Smooth muscle cell (in vitro differentiated cells): ENCODE measurements at regions not wholly inside any gene's neighbourhood (a gene's known extent, or its start where the extent isn't known, plus 50 kb on each side); places are given as distances from the start of the nearest gene placed in this dataset.

ENCODE experiments used
- DNase-seq: peaks from one replicate; lab custom pipeline; 2025; ENCODE audit not compliant: unreplicated experiment; lab: John Stamatoyannopoulos, UW
- H2AFZ ChIP-seq: fragments of 200-600 bp; sonication (generic); 2 replicates; pipeline ENCODE4 v1.6.0; 2016; ENCODE audit warnings: antibody characterized with exemption, low read depth, mild to moderate bottlenecking
- H3F3A ChIP-seq: fragments of 200-600 bp; sonication (generic); 2 replicates; pipeline ENCODE4 v1.6.0; 2017; ENCODE audit warnings: antibody characterized with exemption, low read depth
- H3K27ac ChIP-seq: fragments of 200-600 bp; sonication (generic); 2 replicates; pipeline ENCODE4 v1.5.1; 2016; ENCODE audit warnings: low read depth, mild to moderate bottlenecking
- H3K27me3 ChIP-seq: fragments of 200-600 bp; sonication (generic); 2 replicates; pipeline ENCODE4 v1.6.1; 2016; ENCODE audit warnings: low read depth, mild to moderate bottlenecking
- H3K36me3 ChIP-seq: fragments of 200-600 bp; sonication (generic); 2 replicates; pipeline ENCODE4 v1.5.1; 2016; ENCODE audit warnings: low read depth
- H3K4me1 ChIP-seq: fragments of 200-600 bp; sonication (generic); 2 replicates; pipeline ENCODE4 v1.5.1; 2016; ENCODE audit warnings: low read depth
- H3K4me2 ChIP-seq: fragments of 200-600 bp; sonication (generic); 2 replicates; pipeline ENCODE4 v1.6.0; 2016; ENCODE audit warnings: mild to moderate bottlenecking
- H3K4me3 ChIP-seq: fragments of 200-600 bp; sonication (generic); 2 replicates; pipeline ENCODE4 v1.5.1; 2016; ENCODE audit warnings: mild to moderate bottlenecking
- H3K79me2 ChIP-seq: fragments of 200-600 bp; sonication (generic); 2 replicates; pipeline ENCODE4 v1.6.0; 2016; ENCODE audit warnings: low read depth, mild to moderate bottlenecking
- H3K9ac ChIP-seq: fragments of 200-600 bp; sonication (generic); 2 replicates; pipeline ENCODE4 v1.6.0; 2016; ENCODE audit warnings: low read depth
- H3K9me3 ChIP-seq: fragments of 200-600 bp; sonication (generic); replicated peaks from 2 replicates; pipeline ENCODE4 v1.5.1; 2016; ENCODE audit warnings: low read depth
- H4K20me1 ChIP-seq: fragments of 200-600 bp; sonication (generic); 2 replicates; pipeline ENCODE4 v1.6.0; 2016; ENCODE audit warnings: low read depth
- CTCF ChIP-seq: fragments of 200-600 bp; sonication (generic); IDR thresholded peaks from 2 replicates; pipeline ENCODE4 v1.5.1; 2017; ENCODE audit warnings: borderline replicate concordance, mild to moderate bottlenecking, antibody characterized with exemption; ENCODE audit not compliant: insufficient read depth, poor library complexity, severe bottlenecking
- WGBS: methylation state at CpG from one replicate; pipeline ENCODE4 v1.1.7; 2016; ENCODE audit warnings: low lambda C conversion rate; 5-methylcytosine and 5-hydroxymethylcytosine counted together

- no peak for TF ChIP-seq CTCF
- Histone ChIP-seq H3K4me1 (peaks cover 16% of the 10 kb centered on the region), H3K4me3 (no peak overlapping the region), H3K9ac (no peak overlapping the region), H3K36me3 (no peaks in the 10 kb centered on the region), H3K4me2 (no peak overlapping the region), H3K27me3 (no peaks in the 10 kb centered on the region), H3K9me3 (no peaks in the 10 kb centered on the region), H4K20me1 (no peaks in the 10 kb centered on the region), H3K27ac (no peak overlapping the region), H3K79me2 (no peaks in the 10 kb centered on the region), H3F3A (no peaks in the 10 kb centered on the region), H2AFZ (peak overlapping the region; percentile 1)
- no peak for DNase-seq
- WGBS = 68% methylated on average over 2 of the region's 2 CpGs
These were observed 314.5 kb upstream of the CCDC54 start for GRCh38 chr3:107062787-107063186.

- WGBS = 75% methylated on average over 5 of the region's 5 CpGs
- no peaks in the 10 kb centered on the region for H3K36me3 ChIP-seq
- H3F3A ChIP-seq = no peaks in the 10 kb centered on the region
- no peak overlapping the region for H2AFZ ChIP-seq
- H3K4me1 ChIP-seq = peaks cover 16% of the 10 kb centered on the region
- no peaks in the 10 kb centered on the region for H4K20me1 ChIP-seq
- no peak overlapping the region for H3K4me2 ChIP-seq
- no peak for DNase-seq
- H3K79me2 ChIP-seq = no peaks in the 10 kb centered on the region
- H3K9me3 ChIP-seq = no peaks in the 10 kb centered on the region
- TF ChIP-seq CTCF = no peak
- H3K27ac ChIP-seq = no peak overlapping the region
- H3K27me3 ChIP-seq = no peaks in the 10 kb centered on the region
- H3K4me3 ChIP-seq = no peak overlapping the region
- no peak overlapping the region for H3K9ac ChIP-seq
These were observed 313.9 kb upstream of the CCDC54 start for GRCh38 chr3:107063351-107063750.

- WGBS = 20% methylated on average over 9 of the region's 9 CpGs
- peaks cover 16% of the 10 kb centered on the region for H3K4me1 ChIP-seq
- H3F3A ChIP-seq = no peaks in the 10 kb centered on the region
- no peaks in the 10 kb centered on the region for H3K27me3 ChIP-seq
- peak; percentile 5 for DNase-seq
- H3K79me2 ChIP-seq = no peaks in the 10 kb centered on the region
- peak overlapping the region; percentile 25 for H2AFZ ChIP-seq
- H3K9ac ChIP-seq = no peak overlapping the region
- no peak overlapping the region for H3K27ac ChIP-seq
- TF ChIP-seq CTCF = peak; percentile 89
- H4K20me1 ChIP-seq = no peaks in the 10 kb centered on the region
- H3K9me3 ChIP-seq = no peaks in the 10 kb centered on the region
- no peak overlapping the region for H3K4me3 ChIP-seq
- no peaks in the 10 kb centered on the region for H3K36me3 ChIP-seq
- H3K4me2 ChIP-seq = no peak overlapping the region
These were observed 312.7 kb upstream of the CCDC54 start for GRCh38 chr3:107064405-107065060.

GRCh38 chr3:107065094-107065861 lies 312.0 kb upstream of the CCDC54 start:
- H3K79me2 ChIP-seq = no peaks in the 10 kb centered on the region
- TF ChIP-seq CTCF = no peak
- no peak overlapping the region for H3K4me2 ChIP-seq
- no peaks in the 10 kb centered on the region for H3F3A ChIP-seq
- H3K9me3 ChIP-seq = no peaks in the 10 kb centered on the region
- no peak overlapping the region for H3K4me3 ChIP-seq
- 77% methylated on average over 13 of the region's 13 CpGs for WGBS
- no peak overlapping the region for H3K27ac ChIP-seq
- H3K9ac ChIP-seq = no peak overlapping the region
- no peaks in the 10 kb centered on the region for H4K20me1 ChIP-seq
- no peak for DNase-seq
- H3K4me1 ChIP-seq = peaks cover 16% of the 10 kb centered on the region
- no peaks in the 10 kb centered on the region for H3K36me3 ChIP-seq
- H2AFZ ChIP-seq = peak overlapping the region; percentile 49
- no peaks in the 10 kb centered on the region for H3K27me3 ChIP-seq
